Skin epidermis (tissue), 12 donors: ENCODE measurements at regions not wholly inside any gene's neighbourhood (a gene's known extent, or its start where the extent isn't known, plus 50 kb on each side); places are given as distances from the start of the nearest gene placed in this dataset.
"Not testable (repeated sequence)": the region's sequence is repeated elsewhere in the genome, so short reads cannot be mapped to it uniquely, and the experiment has no call there.

Source experiments
- H3K27ac ChIP-seq, 21 experiments: fragments of 200-600 bp; sonication (generic) in 11 of 21; one replicate each; pipeline ENCODE4 v1.5.0; 2020; ENCODE audit warnings: mild to moderate bottlenecking in 3 of 21, inconsistent platforms in 2 of 21, moderate library complexity in 2 of 21
- H3K4me3 ChIP-seq, 7 experiments: fragments of 200-600 bp; sonication (generic) in 2 of 7; one replicate each; pipeline ENCODE4 v1.5.0; 2020; ENCODE audit warnings: inconsistent platforms in 2 of 7, mild to moderate bottlenecking in 2 of 7, moderate library complexity in 1 of 7

DNA sequence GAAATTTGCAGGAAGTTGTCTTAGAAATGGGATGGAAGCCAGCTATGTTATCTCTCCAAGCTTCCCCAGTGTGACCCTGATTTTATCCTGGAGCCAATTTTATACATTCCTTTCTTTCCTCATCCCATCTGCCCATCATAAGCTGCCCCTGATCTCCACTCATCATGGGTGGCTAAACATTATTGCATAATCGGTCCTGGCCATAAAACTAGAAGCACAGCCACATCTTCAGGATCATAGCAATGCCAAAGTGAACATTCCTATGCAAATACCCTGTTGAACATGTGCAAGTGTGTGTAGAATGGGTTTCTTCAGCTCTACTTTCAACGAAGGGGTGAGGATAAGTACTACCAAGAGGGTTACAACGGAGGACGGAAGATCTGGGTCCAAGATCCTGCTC, 50.6 kb upstream of the COG2 start:
- no peak overlapping the region for H3K27ac ChIP-seq
- H3K4me3 ChIP-seq = no peak overlapping the region

DNA sequence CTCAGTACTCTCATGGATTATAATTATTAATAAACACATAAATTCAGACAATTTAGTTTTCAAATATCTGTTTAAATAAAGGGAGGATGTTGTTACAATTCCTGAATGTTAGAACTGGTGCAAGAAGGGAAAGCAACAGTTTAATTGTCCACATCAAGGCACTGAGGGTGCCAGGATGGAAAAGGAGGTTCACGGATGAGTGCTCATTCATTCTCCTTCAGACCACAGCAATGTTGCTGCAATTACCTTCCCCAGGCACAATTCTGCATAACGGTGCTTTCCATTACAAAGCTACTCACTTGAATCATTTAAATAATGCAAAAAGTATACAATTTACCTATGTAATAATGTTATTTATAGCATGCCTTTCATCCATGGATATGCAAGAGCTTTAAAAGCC, 52.3 kb upstream of the COG2 start:
- Histone ChIP-seq H3K27ac (no peak overlapping the region), H3K4me3 (no peak overlapping the region)

DNA sequence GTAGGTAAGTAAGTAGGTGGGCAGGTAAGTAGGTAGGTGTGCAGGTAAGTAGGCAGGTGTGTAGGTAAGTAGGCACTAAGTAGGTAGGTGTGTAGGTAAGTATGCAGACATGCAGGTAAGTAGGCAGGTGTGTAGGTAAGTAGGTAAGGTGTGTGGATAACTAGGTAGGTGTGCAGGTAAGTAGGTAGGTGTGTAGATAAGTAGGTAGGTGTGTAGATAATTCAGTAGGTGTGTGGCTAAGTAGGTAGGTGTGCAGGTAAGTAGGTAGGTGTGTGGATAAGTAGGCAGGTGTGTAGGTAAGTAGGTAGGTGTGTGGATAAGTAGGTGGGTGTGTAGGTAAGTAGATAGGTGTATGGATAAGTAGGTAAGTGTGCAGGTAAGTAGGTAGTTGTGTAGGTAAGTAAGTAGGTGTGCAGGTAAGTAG, 53.9 kb upstream of the COG2 start:
- Histone ChIP-seq H3K4me3 (no peak overlapping the region), H3K27ac (no peak overlapping the region)

DNA sequence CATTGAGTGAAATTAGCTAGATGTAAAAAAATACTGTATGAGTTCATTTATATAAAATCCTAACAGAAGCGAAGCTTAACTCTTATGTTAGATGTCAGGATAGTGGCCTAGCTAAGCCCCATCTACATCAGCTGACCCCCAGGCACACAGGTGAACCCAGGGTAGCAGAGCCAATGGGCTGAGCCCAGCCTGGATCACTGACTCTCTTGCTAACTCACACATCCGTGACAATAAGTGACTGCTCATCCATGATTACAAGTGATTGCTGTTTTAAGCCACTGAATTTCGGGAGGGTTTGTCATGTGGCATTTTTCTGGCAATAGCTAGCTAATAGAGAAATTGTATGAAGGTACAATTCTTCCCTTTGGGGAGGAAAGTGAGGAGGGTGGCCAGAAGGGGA, 55.2 kb upstream of the COG2 start:
- H3K27ac ChIP-seq = no peak overlapping the region

DNA sequence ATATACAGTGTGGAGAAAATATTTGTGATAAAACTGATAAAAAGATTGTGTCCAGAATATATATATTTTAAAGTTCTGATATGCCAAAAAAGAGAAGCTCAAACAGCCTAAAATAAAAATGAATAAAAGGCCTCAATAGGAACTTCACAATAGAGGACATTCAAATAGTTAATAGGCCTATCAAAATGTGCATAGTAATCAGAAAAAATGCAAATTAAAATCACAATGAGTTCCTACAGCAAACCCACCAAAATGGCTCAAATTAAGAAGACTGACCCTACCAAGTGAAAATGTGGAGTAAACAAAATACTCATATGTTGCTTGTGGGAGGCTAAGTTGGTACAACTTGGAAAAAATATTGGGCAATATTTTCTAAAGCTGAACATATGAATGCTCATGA, 57.6 kb upstream of the COG2 start:
- Histone ChIP-seq H3K4me3 (no peak overlapping the region), H3K27ac (no peak overlapping the region)

More for the DNA sequence above, 55.2 kb upstream of the COG2 start:
- no peak overlapping the region for H3K4me3 ChIP-seq

DNA sequence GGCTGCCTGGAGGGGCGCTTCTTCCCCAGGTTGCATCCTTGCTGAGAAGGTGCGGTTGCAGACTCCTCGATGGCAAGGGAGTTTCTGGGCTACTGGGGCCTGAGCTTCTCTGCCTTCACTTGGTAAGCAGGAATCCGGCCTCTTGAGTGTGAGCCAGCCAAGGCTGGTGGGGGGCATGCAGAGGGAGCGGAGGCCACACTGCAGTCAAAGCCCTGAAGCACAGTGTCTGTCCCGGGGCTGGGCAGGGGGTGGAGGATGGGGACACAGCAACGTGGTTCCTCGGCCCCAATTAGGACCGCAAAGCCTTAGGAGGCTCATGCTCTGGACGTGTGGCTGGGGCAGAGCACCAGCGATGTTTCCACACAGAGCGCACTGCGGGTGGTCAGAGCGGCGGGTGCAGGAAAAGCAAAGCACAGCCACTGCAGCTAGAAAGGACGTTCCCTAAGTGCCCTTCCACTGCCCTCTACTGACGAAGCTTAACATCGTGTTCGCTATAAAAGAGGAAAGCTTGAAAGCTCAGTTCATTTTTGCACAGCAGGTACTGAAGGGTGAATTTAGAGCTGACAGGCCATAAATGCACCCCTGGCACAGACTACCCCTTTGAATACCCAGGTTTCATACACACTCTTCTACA, 60.7 kb upstream of the COG2 start:
- no peak overlapping the region for H3K27ac ChIP-seq

DNA sequence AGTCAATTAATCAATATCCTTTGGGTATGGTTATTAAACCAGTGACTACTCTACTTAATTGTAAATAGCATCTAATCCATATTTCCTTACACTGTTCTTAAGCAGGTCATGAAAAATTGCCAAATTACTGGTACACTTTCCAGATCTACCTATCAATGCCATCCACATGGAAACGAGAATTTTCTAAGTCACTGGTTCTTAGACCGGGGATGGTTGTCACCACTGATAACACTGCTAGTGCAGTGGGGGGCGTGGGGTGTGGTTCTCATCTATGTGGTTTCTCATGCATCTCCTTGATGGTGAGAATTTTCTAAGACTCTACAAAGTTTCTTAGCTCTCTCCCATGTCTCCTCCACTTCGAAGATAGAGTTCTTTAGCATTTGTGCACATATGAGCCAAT, 63.7 kb upstream of the COG2 start:
- H3K27ac ChIP-seq = no peak overlapping the region

More for the DNA sequence above, 60.7 kb upstream of the COG2 start:
- no peak overlapping the region for H3K4me3 ChIP-seq

DNA sequence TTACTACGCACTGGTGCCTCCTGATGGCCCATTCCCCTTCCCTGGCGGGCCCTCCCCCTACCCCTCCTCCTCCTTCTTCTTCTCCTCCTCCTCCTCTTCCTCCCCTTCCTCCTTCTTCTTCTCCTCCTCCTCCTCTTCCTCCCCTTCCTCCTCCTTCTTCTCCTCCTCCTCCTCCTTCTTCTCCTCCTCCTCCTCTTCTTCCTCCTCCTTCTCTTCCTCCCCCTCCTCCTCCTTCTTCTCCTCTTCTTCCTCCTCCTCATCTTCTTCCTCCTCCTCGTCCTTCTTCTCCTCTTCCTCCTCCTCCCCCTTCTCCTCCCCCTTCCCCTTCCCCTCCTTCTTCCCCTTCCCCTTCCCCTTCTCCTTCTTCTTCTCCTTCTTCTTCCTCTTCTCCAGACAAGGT, 64.7 kb upstream of the COG2 start:
- Histone ChIP-seq H3K4me3 (no peak overlapping the region), H3K27ac (no peak overlapping the region)

More for the DNA sequence above, 63.7 kb upstream of the COG2 start:
- H3K4me3 ChIP-seq = no peak overlapping the region

DNA sequence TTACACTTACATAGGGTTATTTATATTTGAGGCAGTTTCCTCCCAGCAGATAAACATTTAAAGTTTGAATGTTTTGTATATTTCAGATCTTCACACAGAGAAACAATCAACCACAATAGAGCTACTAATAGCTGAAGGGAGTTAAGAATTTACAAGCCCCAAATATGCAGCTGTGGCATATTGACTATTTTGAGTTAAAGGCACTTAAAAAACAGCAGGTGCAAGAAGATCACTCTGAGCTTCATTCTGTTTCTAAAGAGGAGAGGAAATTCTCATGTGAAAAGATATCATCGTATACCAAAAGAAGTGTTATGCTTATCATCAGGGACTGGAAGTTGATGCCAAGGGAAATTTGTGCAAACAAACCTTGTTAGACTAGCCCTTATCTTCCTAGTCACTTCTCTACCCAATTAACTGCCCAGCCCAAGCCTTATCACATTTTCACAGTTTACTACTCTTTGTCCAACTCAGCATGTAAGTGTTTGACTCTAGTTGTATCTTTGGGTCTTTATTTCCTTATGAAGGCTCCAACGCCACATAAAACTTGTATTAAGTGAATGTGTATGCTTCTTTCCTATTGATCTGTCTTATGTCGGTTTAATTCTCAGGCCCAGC, 66.3 kb upstream of the COG2 start:
- Histone ChIP-seq H3K27ac (no peak overlapping the region), H3K4me3 (no peak overlapping the region)

DNA sequence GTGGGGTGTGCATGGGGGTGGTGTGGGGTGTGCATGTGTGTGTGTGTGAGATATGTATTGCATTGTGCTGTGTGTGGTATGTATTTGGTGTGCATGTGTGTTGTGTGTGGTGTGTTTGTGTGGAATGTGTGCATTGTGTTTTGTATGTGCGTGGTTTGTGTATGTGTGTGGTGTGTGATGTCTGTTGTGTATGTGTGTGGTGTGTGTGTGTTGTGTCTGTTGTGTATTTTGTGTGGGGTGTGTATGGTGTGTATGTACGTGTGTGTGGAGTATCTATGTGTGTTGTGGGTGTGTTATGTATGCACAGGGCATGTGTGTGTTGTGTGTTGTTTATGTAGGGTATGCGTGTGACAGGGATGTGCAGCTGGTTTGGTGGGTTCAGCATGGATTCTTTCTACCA, 67.8 kb upstream of the COG2 start:
- Histone ChIP-seq H3K27ac (no peak overlapping the region), H3K4me3 (no peak overlapping the region)

DNA sequence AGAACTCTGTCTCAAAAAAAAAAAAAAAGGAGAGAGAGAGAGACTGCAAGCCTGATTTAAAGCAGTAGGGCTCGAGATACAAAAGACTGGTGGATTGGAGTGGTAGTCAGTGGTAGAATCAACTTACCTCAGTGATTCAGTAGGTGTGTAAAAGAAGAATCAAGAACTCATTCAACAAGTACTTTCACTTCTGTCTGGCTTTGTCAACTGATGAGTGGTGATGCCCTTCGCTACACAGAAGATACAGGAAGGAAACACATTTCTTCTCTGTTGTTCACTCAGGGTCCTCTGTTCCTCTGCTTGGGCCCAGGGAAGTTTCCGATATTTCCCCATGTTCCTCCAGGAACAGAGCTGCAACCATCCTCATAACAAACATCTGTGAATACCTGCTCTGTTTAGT, 68.6 kb upstream of the COG2 start:
- Histone ChIP-seq H3K27ac (no peak overlapping the region), H3K4me3 (no peak overlapping the region)

DNA sequence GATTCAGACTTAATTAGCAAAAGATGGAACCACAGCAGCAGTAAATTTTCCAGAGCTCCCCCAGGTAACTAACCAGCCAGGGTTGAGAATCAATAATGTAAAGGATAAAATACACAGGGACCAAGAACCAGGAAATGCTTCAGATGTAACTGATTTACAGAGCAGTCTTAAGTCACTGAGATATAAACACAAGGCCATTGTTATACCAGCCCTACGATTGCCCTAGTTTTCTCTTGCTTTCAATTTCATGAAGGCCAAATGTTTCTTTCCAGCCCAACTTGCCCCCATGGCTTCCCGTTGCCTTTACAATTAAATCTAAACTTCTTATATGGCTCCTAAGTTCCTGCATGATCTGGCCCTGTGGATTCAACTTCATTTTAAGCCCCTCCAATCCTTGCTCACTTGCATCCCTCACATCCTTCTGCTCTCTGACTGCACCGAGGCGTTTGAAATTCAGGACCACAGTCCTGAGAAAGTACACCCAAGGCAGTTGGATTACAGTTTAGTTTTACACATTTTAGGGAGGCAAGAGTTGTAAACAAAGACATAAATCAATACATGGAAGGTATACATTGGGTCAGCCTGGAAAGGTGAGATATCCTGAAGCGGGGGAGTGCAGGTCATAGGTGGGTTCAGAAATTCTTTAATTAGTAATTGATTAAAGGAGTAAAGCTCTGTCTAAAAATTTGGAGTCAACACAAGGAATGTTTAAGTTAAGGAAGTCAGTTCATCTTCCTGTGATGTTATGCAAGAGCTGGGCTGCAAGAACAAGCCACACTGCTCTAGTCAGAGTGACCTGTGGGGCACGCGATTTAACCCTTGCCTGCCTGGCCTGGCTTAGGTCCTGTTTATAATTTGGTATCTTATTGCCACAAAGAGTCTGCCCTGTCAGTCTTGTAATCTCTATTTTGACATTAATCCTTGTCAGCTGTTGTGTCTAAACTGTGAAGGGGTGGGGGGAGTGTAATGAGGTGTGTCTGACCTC, 69.9 kb upstream of the COG2 start:
- H3K4me3 ChIP-seq = no peak overlapping the region
- H3K27ac ChIP-seq = no peak overlapping the region

DNA sequence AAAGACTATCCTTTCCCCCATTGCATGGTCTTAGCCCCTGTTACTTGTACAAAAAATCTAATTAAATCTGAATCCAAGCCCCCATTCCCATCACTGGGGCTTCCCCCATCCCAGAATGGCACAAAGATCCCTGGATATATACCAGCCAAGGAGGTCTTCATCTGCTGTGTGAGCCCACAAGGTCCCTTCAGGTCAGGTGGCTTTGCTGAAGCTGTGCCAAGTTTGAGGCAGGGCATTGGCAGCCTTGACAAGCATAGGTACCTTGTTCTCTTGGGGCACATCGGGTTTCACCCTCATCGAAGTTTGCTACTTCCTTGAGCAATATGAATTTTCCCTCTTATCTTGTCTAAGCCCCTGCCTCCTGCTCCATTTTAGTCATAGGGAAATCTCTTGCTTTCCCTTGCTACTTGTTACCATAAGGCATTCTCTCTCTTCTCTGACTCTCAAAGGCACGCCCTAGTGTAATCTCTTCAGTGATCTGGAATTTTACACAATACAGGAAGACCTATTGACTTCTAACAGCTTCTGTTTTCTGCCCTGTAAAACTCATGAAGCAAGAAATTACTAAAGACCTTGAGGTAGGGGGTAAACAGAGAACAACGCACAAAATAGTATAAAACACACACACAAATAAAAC, 71.4 kb upstream of the COG2 start:
- Histone ChIP-seq H3K4me3 (no peak overlapping the region), H3K27ac (no peak overlapping the region)

DNA sequence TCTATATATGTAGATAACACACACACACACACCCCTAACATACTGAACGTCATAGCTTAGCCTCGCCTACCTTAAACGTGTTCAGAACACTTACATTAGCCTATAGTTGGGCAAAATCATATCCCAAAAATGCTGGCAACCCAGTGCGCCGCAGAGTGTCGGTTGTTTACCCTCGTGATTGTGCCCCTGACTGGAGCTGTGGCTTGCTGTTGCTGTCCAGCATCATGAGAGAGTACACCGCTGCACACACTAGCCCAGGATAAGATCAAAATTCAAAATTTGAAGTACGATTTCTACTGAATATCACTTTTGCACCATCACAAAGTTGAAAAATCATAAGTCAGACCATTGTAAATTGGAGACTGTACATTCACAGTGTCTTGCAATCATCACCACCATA, 73.1 kb upstream of the COG2 start:
- H3K27ac ChIP-seq = no peak overlapping the region
- no peak overlapping the region for H3K4me3 ChIP-seq

DNA sequence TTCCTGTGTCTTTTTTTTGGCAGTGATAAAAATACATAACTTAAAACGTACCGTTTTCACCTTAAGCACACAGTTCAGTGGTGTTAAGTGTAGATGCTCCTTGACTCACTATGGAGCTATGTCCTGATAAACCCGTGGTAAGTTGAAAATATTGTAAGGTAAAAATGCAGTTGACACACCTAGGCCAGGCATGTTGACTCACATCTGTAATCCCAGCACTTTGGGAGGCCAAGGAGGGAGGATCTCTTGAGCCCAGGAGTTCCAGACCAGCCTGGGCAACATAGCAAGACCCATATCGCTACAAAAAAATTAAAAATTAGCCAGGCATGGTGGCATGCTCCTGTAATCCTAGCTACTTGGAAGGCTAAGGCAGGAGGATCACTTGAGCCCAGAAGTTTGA, 73.6 kb upstream of the COG2 start:
- H3K4me3 ChIP-seq = no peak overlapping the region
- H3K27ac ChIP-seq = no peak overlapping the region

DNA sequence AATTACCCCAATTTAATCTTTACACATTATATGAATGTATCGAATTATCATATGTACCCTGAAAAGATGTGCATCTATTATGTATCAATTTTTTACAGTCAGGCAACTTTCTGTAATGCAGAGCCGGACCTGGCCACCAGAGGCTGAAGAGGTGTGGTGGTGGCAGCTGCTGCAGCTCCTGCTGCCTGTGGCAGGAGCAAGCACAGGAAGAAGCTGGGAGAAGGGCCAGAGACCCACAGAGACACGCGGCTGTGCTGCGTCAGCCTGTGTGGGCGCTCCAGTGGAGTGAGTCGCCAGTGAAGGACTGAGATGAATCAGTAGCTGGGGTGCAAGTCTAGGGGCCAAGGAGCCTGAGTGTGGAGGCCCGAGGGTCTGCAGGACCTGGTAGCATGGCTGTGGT, 74.3 kb upstream of the COG2 start:
- no peak overlapping the region for H3K4me3 ChIP-seq
- H3K27ac ChIP-seq = no peak overlapping the region

DNA sequence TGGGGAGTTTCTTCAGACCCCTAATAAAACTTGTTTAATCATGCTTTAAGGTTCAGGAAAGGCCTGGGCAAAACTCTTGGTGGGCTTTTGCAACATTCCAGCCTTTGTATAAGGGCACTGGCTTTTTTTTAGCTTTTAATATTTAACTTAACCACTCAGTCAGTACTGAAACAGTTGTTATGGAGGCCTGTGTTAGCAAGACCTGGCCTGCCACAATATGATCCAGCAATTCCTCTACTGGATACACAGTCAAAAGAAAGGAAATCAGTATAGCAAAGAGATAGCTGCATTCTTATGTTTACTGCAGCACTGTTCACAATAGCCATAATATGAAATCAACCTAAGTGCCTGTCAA, 75.1 kb upstream of the COG2 start:
- no peak overlapping the region for H3K4me3 ChIP-seq
- H3K27ac ChIP-seq = no peak overlapping the region

DNA sequence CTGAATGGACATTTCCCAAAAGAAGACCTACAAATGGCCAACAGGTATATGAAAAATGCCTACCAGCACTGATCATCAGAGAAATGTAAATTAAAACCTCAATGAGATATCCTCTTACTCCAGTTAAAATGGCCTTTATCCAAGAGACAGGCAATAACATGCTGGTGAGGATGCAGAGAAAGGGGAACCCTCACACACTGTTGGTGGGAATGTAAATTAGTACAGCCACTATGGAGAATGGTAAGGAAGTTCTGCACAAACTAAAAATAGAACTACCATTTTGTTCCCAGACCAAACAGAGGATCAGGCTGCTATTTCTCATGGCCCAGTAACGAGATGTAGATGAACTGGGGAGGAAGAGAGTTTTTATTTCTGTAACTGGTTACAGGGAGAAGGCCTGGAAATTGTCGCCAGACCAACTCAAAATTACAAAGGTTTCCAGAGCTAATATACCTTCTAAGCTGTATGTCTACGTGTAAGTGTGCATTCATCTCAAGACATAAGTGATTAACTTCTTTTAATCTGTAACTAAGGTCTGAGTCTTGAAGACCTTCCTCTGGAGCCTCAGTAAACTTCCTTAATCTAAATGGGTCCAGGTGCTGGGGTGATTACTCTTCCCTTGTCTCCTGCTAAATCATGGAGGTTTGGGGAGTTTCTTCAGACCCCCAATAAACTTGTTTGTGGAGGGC, 75.6 kb upstream of the COG2 start:
- H3K27ac ChIP-seq, H3K4me3 ChIP-seq: not testable (repeated sequence)

DNA sequence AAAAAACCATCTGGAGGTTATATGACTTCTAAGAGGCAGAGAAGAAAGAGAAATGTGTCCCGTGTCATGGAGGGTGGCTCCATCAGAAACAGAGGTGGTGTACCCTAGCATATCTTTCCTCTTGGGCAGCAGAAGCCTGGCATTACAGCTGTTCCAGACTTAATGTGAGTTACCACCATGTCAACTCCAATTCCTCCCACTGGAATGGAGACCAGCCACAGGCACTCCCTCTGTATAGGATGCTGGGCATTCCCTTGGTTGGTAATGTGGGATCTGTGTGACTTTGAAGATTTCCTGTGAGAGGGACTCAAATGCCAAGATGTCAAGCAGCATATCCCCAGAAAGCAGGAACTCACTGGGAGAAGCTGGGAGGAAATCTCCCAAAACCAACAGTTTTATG, 77.1 kb upstream of the COG2 start:
- Histone ChIP-seq H3K27ac (no peak overlapping the region), H3K4me3 (no peak overlapping the region)

DNA sequence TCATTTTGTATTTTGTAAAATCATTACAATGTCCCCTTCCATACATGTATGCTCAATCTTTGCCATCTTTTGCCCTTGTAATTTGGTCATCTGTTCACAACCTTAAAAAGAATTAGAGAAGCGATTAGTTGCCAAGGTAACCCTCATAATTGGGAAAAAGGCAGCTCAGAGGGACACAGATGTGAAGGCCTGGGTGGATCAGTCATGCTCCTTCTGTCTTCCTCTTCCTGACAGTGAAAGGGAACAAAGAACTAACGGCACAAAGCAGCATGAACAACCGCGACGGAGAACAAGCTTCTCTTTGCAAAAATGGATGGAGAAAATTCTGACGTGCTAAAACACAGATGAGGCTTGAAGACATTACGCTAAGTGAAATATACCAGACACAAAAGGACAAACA, 78.7 kb upstream of the COG2 start:
- H3K27ac ChIP-seq = no peak overlapping the region
- no peak overlapping the region for H3K4me3 ChIP-seq
